Uterus (tissue), 3 donors: ENCODE measurements at regions not wholly inside any gene's neighbourhood (a gene's known extent, or its start where the extent isn't known, plus 50 kb on each side); places are given as distances from the start of the nearest gene placed in this dataset.

Experiments used
- DNase-seq, 2 donors: peaks; one replicate each; pipeline ENCODE4 v3.0.0-alpha.2; 2019 to 2020
- H3K27ac ChIP-seq, 2 donors: fragments of 200-600 bp; sonication (generic); 1 replicate in 1 of 2; 2 replicates in 1 of 2; pipeline ENCODE4 v1.5.1; 2016 to 2018
- H3K27me3 ChIP-seq, 2 donors: fragments of 200-600 bp; sonication (generic); one replicate each; pipeline ENCODE4 v1.5.1; 2018 to 2019; ENCODE audit warnings: control low read depth in 1 of 2
- H3K36me3 ChIP-seq, 2 donors: fragments of 200-600 bp; sonication (generic); one replicate each; pipeline ENCODE4 v1.5.1; 2019; ENCODE audit warnings: control low read depth in 1 of 2
- H3K4me1 ChIP-seq, 2 donors: fragments of 200-600 bp; sonication (generic); one replicate each; pipeline ENCODE4 v1.5.1; 2018 to 2019; ENCODE audit warnings: control low read depth in 1 of 2
- H3K4me3 ChIP-seq, 2 donors: fragments of 200-600 bp; sonication (generic); 1 replicate in 1 of 2; 2 replicates in 1 of 2; pipeline ENCODE4 v1.5.1; 2018 to 2019; ENCODE audit warnings: mild to moderate bottlenecking in 1 of 2
- H3K9me3 ChIP-seq, 2 donors: fragments of 200-600 bp; sonication (generic); one replicate each; pipeline ENCODE4 v1.5.1; 2019; ENCODE audit warnings: control low read depth in 1 of 2
- POLR2A ChIP-seq, 2 donors: fragments of 450-650 bp; IDR thresholded peaks; one replicate each; pipeline ENCODE4 v1.6.1; 2016; ENCODE audit warnings: antibody characterized with exemption in 2 of 2, mild to moderate bottlenecking in 1 of 2, moderate library complexity in 1 of 2
- intact Hi-C: fragments of 100-400 bp; cut with DNase I; formaldehyde crosslinking; loops from one replicate; pipeline ENCODE4 v1.15.1; 2023; ENCODE audit warnings: low total_unique reads
- TF ChIP-seq, protein P1 (sequence below), 4 experiments: fragments of 200-600 bp in 2 of 4; fragments of 450-650 bp in 2 of 4; sonication (generic) in 2 of 4; IDR thresholded peaks; one replicate each; pipeline ENCODE4 v1.5.1; 2016 to 2019; ENCODE audit warnings: antibody characterized with exemption in 4 of 4, mild to moderate bottlenecking in 2 of 4, moderate library complexity in 1 of 4
- donor health status: DM: yes; HTN: yes; CAD: no.

DNA sequence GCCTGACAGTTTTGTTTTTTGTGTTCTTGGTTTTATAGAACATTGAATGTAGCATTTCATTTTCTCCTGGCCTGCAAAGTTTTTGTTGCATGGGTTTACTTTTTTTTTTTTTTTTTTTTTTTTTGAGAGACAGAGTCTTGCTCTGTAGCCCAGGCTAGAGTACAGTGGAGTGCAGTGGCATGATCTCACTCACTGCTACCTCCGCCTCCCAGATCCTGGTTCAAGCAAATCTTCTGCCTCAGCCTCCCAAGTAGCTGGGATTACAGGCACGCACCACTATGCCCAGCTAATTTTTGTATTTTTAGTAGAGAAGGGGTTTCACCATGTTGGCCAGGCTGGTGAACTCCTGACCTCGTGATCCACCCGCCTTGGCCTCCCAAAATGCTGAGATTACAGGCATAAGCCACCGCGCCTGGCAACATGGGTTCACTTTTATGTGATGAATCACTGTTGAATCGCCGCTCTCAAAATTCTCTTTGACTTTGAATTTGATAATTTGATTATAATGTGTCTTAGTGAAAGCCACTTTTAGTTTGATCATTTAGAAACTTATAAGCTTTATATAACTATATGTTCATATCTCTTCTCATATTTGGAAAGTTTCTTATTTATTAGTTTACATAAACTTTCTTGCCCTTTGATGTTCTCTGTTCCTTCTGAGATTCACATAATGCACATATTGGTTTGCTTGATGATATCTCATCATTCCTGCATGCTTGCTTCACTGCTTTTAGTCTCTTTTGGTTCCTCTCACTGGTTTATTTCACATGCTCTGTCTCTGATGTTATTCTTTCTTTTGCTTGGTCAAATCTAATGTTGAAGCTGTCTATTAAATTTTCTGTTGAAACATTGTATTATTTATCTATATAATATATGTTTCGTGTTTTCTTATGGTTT lies 589.0 kb upstream of the CNTN5 start:
- no peak overlapping the region for H3K4me3 ChIP-seq
- intact Hi-C loops = no loop called here
- no peak for DNase-seq
- no peak overlapping the region for H3K27ac ChIP-seq
- no peaks in the 10 kb centered on the region for H3K4me1 ChIP-seq
- TF ChIP-seq POLR2A (IDR thresholded peaks at IDR 0.05) = no peak
- TF ChIP-seq, protein P1, sequence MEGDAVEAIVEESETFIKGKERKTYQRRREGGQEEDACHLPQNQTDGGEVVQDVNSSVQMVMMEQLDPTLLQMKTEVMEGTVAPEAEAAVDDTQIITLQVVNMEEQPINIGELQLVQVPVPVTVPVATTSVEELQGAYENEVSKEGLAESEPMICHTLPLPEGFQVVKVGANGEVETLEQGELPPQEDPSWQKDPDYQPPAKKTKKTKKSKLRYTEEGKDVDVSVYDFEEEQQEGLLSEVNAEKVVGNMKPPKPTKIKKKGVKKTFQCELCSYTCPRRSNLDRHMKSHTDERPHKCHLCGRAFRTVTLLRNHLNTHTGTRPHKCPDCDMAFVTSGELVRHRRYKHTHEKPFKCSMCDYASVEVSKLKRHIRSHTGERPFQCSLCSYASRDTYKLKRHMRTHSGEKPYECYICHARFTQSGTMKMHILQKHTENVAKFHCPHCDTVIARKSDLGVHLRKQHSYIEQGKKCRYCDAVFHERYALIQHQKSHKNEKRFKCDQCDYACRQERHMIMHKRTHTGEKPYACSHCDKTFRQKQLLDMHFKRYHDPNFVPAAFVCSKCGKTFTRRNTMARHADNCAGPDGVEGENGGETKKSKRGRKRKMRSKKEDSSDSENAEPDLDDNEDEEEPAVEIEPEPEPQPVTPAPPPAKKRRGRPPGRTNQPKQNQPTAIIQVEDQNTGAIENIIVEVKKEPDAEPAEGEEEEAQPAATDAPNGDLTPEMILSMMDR (IDR thresholded peaks at IDR 0.05) = no peak
- H3K27me3 ChIP-seq = no peaks in the 10 kb centered on the region
- H3K9me3 ChIP-seq = no peaks in the 10 kb centered on the region
- no peaks in the 10 kb centered on the region for H3K36me3 ChIP-seq

DNA sequence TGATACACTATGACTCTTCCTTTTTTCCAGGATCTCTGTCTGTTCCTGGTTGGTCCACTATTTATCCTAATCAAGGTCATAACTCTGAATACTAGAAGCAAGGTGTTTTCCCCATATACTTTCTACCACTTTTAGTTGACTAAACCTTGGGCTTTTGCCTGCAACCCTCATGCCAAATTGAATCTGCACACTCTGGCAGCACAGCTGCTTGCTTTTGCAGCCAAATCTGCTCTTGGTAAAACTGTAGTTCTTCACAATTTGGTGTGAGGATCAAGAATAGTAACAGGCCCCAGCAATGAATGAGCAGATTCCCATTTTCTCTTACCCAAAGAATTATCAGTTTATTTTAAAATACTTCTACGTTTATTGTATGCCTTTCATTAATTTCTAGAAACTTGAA lies 586.5 kb upstream of the CNTN5 start:
- Histone ChIP-seq H3K9me3 (no peaks in the 10 kb centered on the region), H3K27me3 (no peaks in the 10 kb centered on the region), H3K27ac (no peak overlapping the region), H3K36me3 (no peaks in the 10 kb centered on the region), H3K4me3 (no peak overlapping the region), H3K4me1 (no peaks in the 10 kb centered on the region)
- intact Hi-C loops = no loop called here
- TF ChIP-seq, protein P1 (IDR thresholded peaks at IDR 0.05) = no peak
- DNase-seq = no peak

- no peaks in the 10 kb centered on the region for H3K36me3 ChIP-seq
- no peaks in the 10 kb centered on the region for H3K27me3 ChIP-seq
- no peaks in the 10 kb centered on the region for H3K4me1 ChIP-seq
- H3K4me3 ChIP-seq = no peak overlapping the region
- DNase-seq = no peak
- intact Hi-C loops = no loop called here
- no peaks in the 10 kb centered on the region for H3K9me3 ChIP-seq
- TF ChIP-seq POLR2A (IDR thresholded peaks at IDR 0.05) = no peak
- TF ChIP-seq, protein P1 (IDR thresholded peaks at IDR 0.05) = no peak
- H3K27ac ChIP-seq = no peak overlapping the region
These were observed 567.4 kb upstream of the CNTN5 start for GRCh38 chr11:98453378-98453777.

GRCh38 chr11:98455500-98456307 lies 565.0 kb upstream of the CNTN5 start:
- H3K4me3 ChIP-seq = no peak overlapping the region
- no peaks in the 10 kb centered on the region for H3K4me1 ChIP-seq
- no peak for DNase-seq
- no peaks in the 10 kb centered on the region for H3K27me3 ChIP-seq
- H3K36me3 ChIP-seq = no peaks in the 10 kb centered on the region
- intact Hi-C loops = no loop called here
- H3K9me3 ChIP-seq = no peaks in the 10 kb centered on the region
- no peak overlapping the region for H3K27ac ChIP-seq
- no peak for TF ChIP-seq POLR2A (IDR thresholded peaks at IDR 0.05)
- TF ChIP-seq, protein P1 (IDR thresholded peaks at IDR 0.05) = no peak

- Histone ChIP-seq H3K4me3 (no peak overlapping the region), H3K27me3 (no peaks in the 10 kb centered on the region), H3K27ac (no peak overlapping the region), H3K36me3 (no peaks in the 10 kb centered on the region), H3K4me1 (no peaks in the 10 kb centered on the region), H3K9me3 (no peaks in the 10 kb centered on the region)
- intact Hi-C loops = no loop called here
- DNase-seq = no peak
- TF ChIP-seq POLR2A (IDR thresholded peaks at IDR 0.05) = no peak
- TF ChIP-seq, protein P1 (IDR thresholded peaks at IDR 0.05) = no peak
These were observed 564.5 kb upstream of the CNTN5 start for GRCh38 chr11:98456308-98456680.
